B cell (primary cell): ENCODE measurements at regions not wholly inside any gene's neighbourhood (a gene's known extent, or its start where the extent isn't known, plus 50 kb on each side); places are given as distances from the start of the nearest gene placed in this dataset.

ENCODE experiments used
- ATAC-seq: fragments of 200-7000 bp; cut with Tn5 transposase; one replicate; pipeline ENCODE4 v1.10.0; 2021; ENCODE audit warnings: low read depth, mild to moderate bottlenecking, moderate number of reproducible peaks, moderate library complexity
- CTCF ChIA-PET: fragments of 350-600 bp; sonication (Branson Sonifier 250); formaldehyde crosslinking; loops from one replicate; lab custom pipeline; 2021; ENCODE audit warnings: antibody characterized with exemption, inconsistent platforms; lab: Charles Lee
- POLR2A ChIA-PET: fragments of 350-600 bp; sonication (Branson Sonifier 250); formaldehyde crosslinking; loops from one replicate; lab custom pipeline; 2021; ENCODE audit warnings: antibody characterized with exemption; lab: Charles Lee
- DNase-seq: peaks from one replicate; pipeline ENCODE4 v3.0.0; 2013
- H2AFZ ChIP-seq: 2 replicates; pipeline ENCODE4 v1.6.1; 2012; ENCODE audit warnings: mild to moderate bottlenecking, low read depth, low read length; ENCODE audit not compliant: insufficient read depth, poor library complexity, severe bottlenecking
- H3K27ac ChIP-seq, 2 donors: 1 replicate in 1 of 2; 2 replicates in 1 of 2; pipeline ENCODE4 v1.5.1; 2012 to 2013; ENCODE audit warnings: low read length in 2 of 2, mild to moderate bottlenecking in 2 of 2, moderate library complexity in 1 of 2
- H3K27me3 ChIP-seq, 4 experiments: fragments of 200-600 bp in 1 of 4; sonication (generic) in 1 of 4; replicated peaks in 1 of 4; 1 replicate in 2 of 4; 2 replicates in 2 of 4; pipeline versions ENCODE4 v1.6.1 to v1.7.0; 2013 to 2016; ENCODE audit warnings: low read length in 3 of 4, mild to moderate bottlenecking in 2 of 4, mixed read lengths in 1 of 4, moderate library complexity in 1 of 4; ENCODE audit not compliant: insufficient read depth in 4 of 4, control insufficient read depth in 3 of 4; ENCODE audit errors: control extremely low read depth in 1 of 4
- H3K36me3 ChIP-seq, 2 experiments: replicated peaks in 1 of 2; 1 replicate in 1 of 2; 2 replicates in 1 of 2; pipeline versions ENCODE4 v1.6.1 to v1.7.1; 2013; ENCODE audit warnings: low read length in 1 of 2; ENCODE audit not compliant: insufficient read depth in 2 of 2, control insufficient read depth in 1 of 2; ENCODE audit errors: control extremely low read depth in 1 of 2, extremely low read depth in 1 of 2
- H3K4me1 ChIP-seq, 2 donors: fragments of 200-600 bp in 1 of 2; sonication (generic) in 1 of 2; 1 replicate in 1 of 2; 2 replicates in 1 of 2; pipeline versions ENCODE4 v1.5.1 to v1.6.1; 2013 to 2017; ENCODE audit warnings: low read length in 2 of 2; ENCODE audit not compliant: control insufficient read depth in 2 of 2, insufficient read depth in 2 of 2
- H3K4me2 ChIP-seq: replicated peaks from 2 replicates; pipeline ENCODE3; 2012; ENCODE audit warnings: mild to moderate bottlenecking, low read depth, low read length; ENCODE audit not compliant: poor library complexity, severe bottlenecking
- H3K4me3 ChIP-seq, 5 experiments: fragments of 200-600 bp in 1 of 5; sonication (generic) in 1 of 5; 1 replicate in 3 of 5; 2 replicates in 2 of 5; pipeline versions ENCODE4 v1.5.1 to v1.7.0; 2011 to 2016; ENCODE audit warnings: low read length in 4 of 5, mild to moderate bottlenecking in 4 of 5, low read depth in 2 of 5, control low read depth in 1 of 5, moderate library complexity in 1 of 5; ENCODE audit not compliant: insufficient read depth in 1 of 5; ENCODE audit errors: control extremely low read depth in 1 of 5, extremely low read depth in 1 of 5
- H3K79me2 ChIP-seq: fragments of 200-600 bp; sonication (generic); one replicate; pipeline ENCODE4 v1.6.0; 2016; ENCODE audit warnings: low read length; ENCODE audit not compliant: control insufficient read depth, insufficient read depth
- H3K9ac ChIP-seq: fragments of 200-600 bp; sonication (generic); 2 replicates; pipeline ENCODE4 v1.6.1; 2017; ENCODE audit warnings: mild to moderate bottlenecking, low read length, moderate library complexity
- H3K9me3 ChIP-seq, 3 donors: one replicate each; pipeline versions ENCODE4 v1.6.1 to v1.7.1; 2013; ENCODE audit warnings: low read length in 2 of 3; ENCODE audit not compliant: control insufficient read depth in 2 of 3, insufficient read depth in 1 of 3; ENCODE audit errors: control extremely low read depth in 1 of 3
- H4K20me1 ChIP-seq: 2 replicates; pipeline ENCODE4 v1.6.0; 2012; ENCODE audit warnings: mild to moderate bottlenecking, low read length; ENCODE audit not compliant: insufficient read depth, control insufficient read depth, poor library complexity, severe bottlenecking
- H3K27ac Mint-ChIP-seq: one replicate; pipeline ENCODE4 v1.8.0; 2021; ENCODE audit warnings: mixed read lengths
- H3K27me3 Mint-ChIP-seq: one replicate; pipeline ENCODE4 v1.8.0; 2021; ENCODE audit warnings: mixed read lengths
- H3K4me1 Mint-ChIP-seq: one replicate; pipeline ENCODE4 v1.8.0; 2021; ENCODE audit warnings: mixed read lengths
- H3K4me3 Mint-ChIP-seq: one replicate; pipeline ENCODE4 v1.8.0; 2021; ENCODE audit warnings: mixed read lengths
- H3K9me3 Mint-ChIP-seq: one replicate; pipeline ENCODE4 v1.8.0; 2022; ENCODE audit warnings: mixed read lengths; ENCODE audit not compliant: insufficient read depth
- CTCF ChIP-seq: fragments of 200-600 bp; IDR thresholded peaks from one replicate; pipeline ENCODE4 v1.8.0; 2022; ENCODE audit warnings: antibody characterized with exemption, mild to moderate bottlenecking
- EZH2 ChIP-seq: IDR thresholded peaks from 2 replicates; pipeline ENCODE4 v1.6.1; 2012; ENCODE audit warnings: borderline replicate concordance, low read depth, mild to moderate bottlenecking, moderate library complexity, low read length; ENCODE audit not compliant: insufficient read depth, poor library complexity, severe bottlenecking
- WGBS: methylation state at CpG from one replicate; pipeline ENCODE4 v1.1.5; 2013; ENCODE audit warnings: missing lambda C conversion rate; ENCODE audit not compliant: insufficient coverage; 5-methylcytosine and 5-hydroxymethylcytosine counted together
- intact Hi-C: fragments of 100-400 bp; cut with micrococcal nuclease; formaldehyde crosslinking; loops from one replicate; pipeline ENCODE4 v1.10.0; 2022

GRCh38 chr10:123567984-123568739 lies 98.0 kb upstream of the GPR26 start:
- ATAC-seq (no peak), DNase-seq (no peak)
- Histone ChIP-seq H3K9ac (no peak overlapping the region), H3K4me3 (no peak overlapping the region), H3K79me2 (no peaks in the 10 kb centered on the region), H3K36me3 (no peaks in the 10 kb centered on the region), H3K9me3 (peaks cover 0 to 3% (median 0%) of the 10 kb centered on the region in 3 donors), H3K27ac (no peak overlapping the region), H3K4me1 (no peaks in the 10 kb centered on the region), H3K4me2 (no peak overlapping the region), H4K20me1 (no peaks in the 10 kb centered on the region), H2AFZ (no peak overlapping the region), H3K27me3 (peaks cover 0 to 20% (median 5%) of the 10 kb centered on the region in 4 experiments)
- intact Hi-C loops, result no loop called here
- CTCF ChIA-PET, result no interaction called here
- H3K4me1 Mint-ChIP-seq, result no peaks in the 10 kb centered on the region
- POLR2A ChIA-PET, result no interaction called here
- peaks cover 54% of the 10 kb centered on the region for H3K27me3 Mint-ChIP-seq
- no peaks in the 10 kb centered on the region for H3K9me3 Mint-ChIP-seq
- H3K27ac Mint-ChIP-seq, result no peak overlapping the region
- WGBS, result 90% methylated on average over 13 of the region's 21 CpGs
- H3K4me3 Mint-ChIP-seq, result no peak overlapping the region
- TF ChIP-seq EZH2 (no peak), CTCF (no peak)

- no peaks in the 10 kb centered on the region for H3K36me3 ChIP-seq
- H3K4me3 ChIP-seq, result no peak overlapping the region
- no peak overlapping the region for H3K4me2 ChIP-seq
- no peaks in the 10 kb centered on the region for H3K79me2 ChIP-seq
- H2AFZ ChIP-seq, result no peak overlapping the region
- Mint-ChIP-seq H3K27me3 (peaks cover 59% of the 10 kb centered on the region), H3K4me3 (no peak overlapping the region), H3K9me3 (no peaks in the 10 kb centered on the region), H3K27ac (no peak overlapping the region), H3K4me1 (no peaks in the 10 kb centered on the region)
- CTCF ChIA-PET, result no interaction called here
- no peaks in the 10 kb centered on the region for H4K20me1 ChIP-seq
- H3K4me1 ChIP-seq, result no peaks in the 10 kb centered on the region
- ATAC-seq, result no peak
- TF ChIP-seq EZH2 (no peak), CTCF (no peak)
- 68% methylated on average over 6 of the region's 6 CpGs for WGBS
- no peak overlapping the region for H3K9ac ChIP-seq
- DNase-seq, result no peak
- intact Hi-C loops, result no loop called here
- H3K27me3 ChIP-seq, result peaks cover 0 to 20% (median 6%) of the 10 kb centered on the region in 4 experiments
- peaks cover 0 to 3% (median 0%) of the 10 kb centered on the region in 3 donors for H3K9me3 ChIP-seq
- POLR2A ChIA-PET, result no interaction called here
- H3K27ac ChIP-seq, result no peak overlapping the region
These were observed 97.4 kb upstream of the GPR26 start for GRCh38 chr10:123568751-123569150.
